ENCODE measurements at regions not wholly inside any gene's neighbourhood (a gene's known extent, or its start where the extent isn't known, plus 50 kb on each side); places are given as distances from the start of the nearest gene placed in this dataset.

DNA sequence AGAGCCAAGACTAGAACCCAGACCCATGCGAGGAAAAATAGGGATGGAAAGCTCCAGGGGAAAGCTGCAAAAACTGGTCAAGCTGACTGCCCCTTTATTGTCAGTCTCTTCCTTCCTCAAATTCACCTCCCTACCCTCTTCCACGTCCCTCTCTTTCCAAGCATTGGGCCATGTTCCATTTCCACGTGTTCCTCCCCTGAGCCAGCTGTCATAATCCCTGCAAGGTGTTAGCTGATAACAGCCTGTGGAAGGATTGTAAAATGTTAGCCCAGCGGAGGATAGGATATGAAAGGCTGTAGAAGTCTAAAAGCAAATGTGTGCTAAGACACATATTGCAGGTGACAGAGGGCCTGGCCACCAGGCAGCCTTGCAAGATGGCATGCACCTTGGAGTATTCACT, 88.0 kb upstream of the MAX start:
- TF ChIP-seq POLR2A (IDR thresholded peaks at IDR 0.05; ENCODE audit: low read depth, low read length), result no peak
- TF ChIP-seq SPI1 (IDR thresholded peaks at IDR 0.05; ENCODE audit: low read depth, low read length), result no peak
- TF ChIP-seq POLR2AphosphoS5 (IDR thresholded peaks at IDR 0.05; ENCODE audit: low read depth, low read length), result no peak
- no peak for TF ChIP-seq PAX5 (IDR thresholded peaks at IDR 0.05; ENCODE audit: insufficient read depth, low read length, severe bottlenecking)
- TF ChIP-seq TAF1 (IDR thresholded peaks at IDR 0.05; ENCODE audit: low read depth, low read length), result no peak
- no peak for TF ChIP-seq POU2F2 (IDR thresholded peaks at IDR 0.05; ENCODE audit: low read depth, low read length)

Measured in GM12891 (cell line).